ENCODE measurements at regions not wholly inside any gene's neighbourhood (a gene's known extent, or its start where the extent isn't known, plus 50 kb on each side); places are given as distances from the start of the nearest gene placed in this dataset.

DNA sequence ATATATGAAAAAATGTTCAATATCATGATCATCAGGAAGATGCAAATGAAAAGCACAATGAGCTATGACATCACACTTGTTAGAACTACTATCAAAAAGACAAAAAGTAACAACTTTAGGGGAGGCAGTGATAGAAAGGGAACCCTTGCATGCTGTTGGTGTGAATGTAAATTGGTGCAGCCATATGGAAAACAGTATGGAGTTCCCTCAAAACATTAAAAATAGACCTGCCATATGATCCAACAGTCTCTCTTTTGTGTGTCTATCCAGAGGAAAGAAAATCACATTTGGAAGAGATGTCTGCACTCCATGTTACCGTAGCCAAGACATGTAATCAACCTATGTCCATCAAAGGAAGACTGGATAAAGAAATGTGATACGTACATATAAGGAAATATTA is 92.3 kb upstream of the ALKAL2 start:
- Histone ChIP-seq H3K27ac (ENCODE audit: low read depth in 1 of 2, low read length in 1 of 2) (no peak overlapping the region), H3K36me3 (ENCODE audit: control insufficient read depth in 2 of 2, insufficient read depth in 2 of 2, low read length in 1 of 2) (no peaks in the 10 kb centered on the region), H3K27me3 (ENCODE audit: control insufficient read depth in 2 of 2, insufficient read depth in 1 of 2, low read length in 1 of 2) (peaks cover 0 to 22% of the 10 kb centered on the region in 2 donors), H3K9me3 (ENCODE audit: control insufficient read depth in 2 of 2, insufficient read depth in 1 of 2, low read length in 1 of 2) (no peaks in the 10 kb centered on the region), H3K4me3 (ENCODE audit: low read length in 2 of 2) (no peak overlapping the region), H3K4me1 (ENCODE audit: control insufficient read depth in 2 of 2, insufficient read depth in 2 of 2, low read length in 2 of 2) (no peaks in the 10 kb centered on the region)
- no peak for DNase-seq (ENCODE audit: low read depth in 6 of 9, low spot score in 9 of 9)
- 97% methylated on average over 2 of the region's 2 CpGs for WGBS

DNA sequence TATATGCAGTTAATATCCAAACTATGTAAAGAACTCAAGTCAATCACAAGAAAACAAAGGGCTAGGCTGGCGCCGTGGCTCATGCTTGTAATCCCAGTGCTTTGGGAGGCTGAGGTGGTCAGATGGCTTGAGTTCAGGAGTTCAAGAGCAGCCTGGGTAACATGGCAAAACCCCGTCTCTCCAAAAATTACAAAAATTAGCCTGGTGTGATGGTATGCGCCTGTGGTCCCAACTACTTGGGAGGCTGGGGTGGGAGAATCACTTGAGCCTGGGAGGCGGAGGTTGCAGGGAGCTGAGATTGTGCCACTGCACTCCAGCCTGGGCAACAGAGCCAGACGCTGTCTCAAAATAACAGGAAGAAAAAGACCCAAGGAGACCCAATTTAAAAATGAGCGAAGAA is 91.9 kb upstream of the ALKAL2 start:
- no peak overlapping the region for H3K4me3 ChIP-seq (ENCODE audit: low read length in 2 of 2)
- no peaks in the 10 kb centered on the region for H3K9me3 ChIP-seq (ENCODE audit: control insufficient read depth in 2 of 2, insufficient read depth in 1 of 2, low read length in 1 of 2)
- no peak overlapping the region for H3K27ac ChIP-seq (ENCODE audit: low read depth in 1 of 2, low read length in 1 of 2)
- H3K4me1 ChIP-seq (ENCODE audit: control insufficient read depth in 2 of 2, insufficient read depth in 2 of 2, low read length in 2 of 2) = no peaks in the 10 kb centered on the region
- H3K36me3 ChIP-seq (ENCODE audit: control insufficient read depth in 2 of 2, insufficient read depth in 2 of 2, low read length in 1 of 2) = no peaks in the 10 kb centered on the region
- DNase-seq (ENCODE audit: low read depth in 6 of 9, low spot score in 9 of 9) = no peak
- H3K27me3 ChIP-seq (ENCODE audit: control insufficient read depth in 2 of 2, insufficient read depth in 1 of 2, low read length in 1 of 2) = peaks cover 0 to 21% of the 10 kb centered on the region in 2 donors
- WGBS = 98% methylated on average over 7 of the region's 7 CpGs

DNA sequence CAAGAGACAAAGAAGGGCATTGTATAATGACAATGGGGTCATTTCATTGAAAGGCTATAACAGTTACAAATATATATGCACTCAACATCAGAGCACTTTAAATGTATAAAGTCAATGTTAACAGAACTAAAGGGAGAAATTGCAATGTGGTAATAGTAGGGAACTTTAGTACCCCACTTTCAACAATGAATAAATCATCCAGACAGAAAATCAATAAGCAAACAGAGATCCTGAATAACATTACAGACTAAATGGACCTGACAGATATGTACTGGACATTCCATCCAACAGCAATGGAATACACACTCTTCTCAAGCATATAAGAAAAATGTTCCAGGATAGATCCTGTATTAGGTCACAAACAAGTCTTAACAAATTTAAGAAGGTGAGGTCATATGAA is 90.5 kb upstream of the ALKAL2 start:
- no peaks in the 10 kb centered on the region for H3K9me3 ChIP-seq (ENCODE audit: control insufficient read depth in 2 of 2, insufficient read depth in 1 of 2, low read length in 1 of 2)
- no peaks in the 10 kb centered on the region for H3K4me1 ChIP-seq (ENCODE audit: control insufficient read depth in 2 of 2, insufficient read depth in 2 of 2, low read length in 2 of 2)
- no peak for DNase-seq (ENCODE audit: low read depth in 6 of 9, low spot score in 9 of 9)
- no peak overlapping the region for H3K4me3 ChIP-seq (ENCODE audit: low read length in 2 of 2)
- peaks cover 0 to 17% of the 10 kb centered on the region in 2 donors for H3K27me3 ChIP-seq (ENCODE audit: control insufficient read depth in 2 of 2, insufficient read depth in 1 of 2, low read length in 1 of 2)
- H3K36me3 ChIP-seq (ENCODE audit: control insufficient read depth in 2 of 2, insufficient read depth in 2 of 2, low read length in 1 of 2) = no peaks in the 10 kb centered on the region
- H3K27ac ChIP-seq (ENCODE audit: low read depth in 1 of 2, low read length in 1 of 2) = no peak overlapping the region

DNA sequence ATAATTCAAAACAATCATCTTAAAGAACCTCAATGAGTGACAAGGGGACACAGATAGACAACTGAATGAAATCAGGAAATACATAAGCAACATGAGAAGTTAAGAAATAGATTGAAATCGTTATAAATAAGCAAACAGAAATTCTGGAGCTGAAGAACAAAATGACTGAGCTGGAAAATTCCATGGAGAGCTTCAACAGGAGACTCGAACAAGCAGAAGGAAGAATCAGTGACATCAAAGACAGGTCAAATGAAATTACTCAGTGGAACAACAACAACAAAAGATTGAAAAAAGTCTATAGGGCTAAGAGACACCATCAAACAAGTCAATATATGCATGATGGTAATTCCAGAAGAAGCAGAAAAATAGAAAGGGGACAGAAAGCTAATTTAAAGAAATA is 89.5 kb upstream of the ALKAL2 start:
- 88% methylated on average over 2 of the region's 2 CpGs for WGBS
- Histone ChIP-seq H3K27me3 (ENCODE audit: control insufficient read depth in 2 of 2, insufficient read depth in 1 of 2, low read length in 1 of 2) (peaks cover 0 to 9% of the 10 kb centered on the region in 2 donors), H3K27ac (ENCODE audit: low read depth in 1 of 2, low read length in 1 of 2) (no peak overlapping the region), H3K4me3 (ENCODE audit: low read length in 2 of 2) (no peak overlapping the region), H3K9me3 (ENCODE audit: control insufficient read depth in 2 of 2, insufficient read depth in 1 of 2, low read length in 1 of 2) (no peaks in the 10 kb centered on the region), H3K36me3 (ENCODE audit: control insufficient read depth in 2 of 2, insufficient read depth in 2 of 2, low read length in 1 of 2) (no peaks in the 10 kb centered on the region), H3K4me1 (ENCODE audit: control insufficient read depth in 2 of 2, insufficient read depth in 2 of 2, low read length in 2 of 2) (no peaks in the 10 kb centered on the region)
- DNase-seq (ENCODE audit: low read depth in 6 of 9, low spot score in 9 of 9) = no peak

DNA sequence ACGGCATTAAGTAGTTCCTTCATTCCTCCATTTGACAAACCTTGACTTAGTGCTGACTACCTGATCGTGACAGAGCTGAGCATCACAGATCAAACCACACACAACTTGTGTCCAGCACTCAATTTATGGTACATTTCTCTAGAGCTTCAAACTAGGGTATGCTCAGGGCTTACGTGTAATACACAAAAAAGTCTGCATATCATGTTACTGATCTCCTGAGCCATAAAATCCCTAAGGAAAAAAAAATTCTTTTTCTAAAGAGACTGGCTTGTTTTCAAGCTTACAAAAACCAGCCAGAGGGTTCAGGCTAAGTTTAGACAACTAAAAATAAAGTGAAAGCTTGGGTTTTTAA is 88.0 kb upstream of the ALKAL2 start:
- Histone ChIP-seq H3K4me3 (ENCODE audit: low read length in 2 of 2) (no peak overlapping the region), H3K36me3 (ENCODE audit: control insufficient read depth in 2 of 2, insufficient read depth in 2 of 2, low read length in 1 of 2) (no peaks in the 10 kb centered on the region), H3K4me1 (ENCODE audit: control insufficient read depth in 2 of 2, insufficient read depth in 2 of 2, low read length in 2 of 2) (no peaks in the 10 kb centered on the region), H3K27ac (ENCODE audit: low read depth in 1 of 2, low read length in 1 of 2) (no peak overlapping the region), H3K27me3 (ENCODE audit: control insufficient read depth in 2 of 2, insufficient read depth in 1 of 2, low read length in 1 of 2) (no peaks in the 10 kb centered on the region), H3K9me3 (ENCODE audit: control insufficient read depth in 2 of 2, insufficient read depth in 1 of 2, low read length in 1 of 2) (no peaks in the 10 kb centered on the region)
- no peak for DNase-seq (ENCODE audit: low read depth in 6 of 9, low spot score in 9 of 9)
- 93% methylated on average over 3 of the region's 3 CpGs for WGBS

DNA sequence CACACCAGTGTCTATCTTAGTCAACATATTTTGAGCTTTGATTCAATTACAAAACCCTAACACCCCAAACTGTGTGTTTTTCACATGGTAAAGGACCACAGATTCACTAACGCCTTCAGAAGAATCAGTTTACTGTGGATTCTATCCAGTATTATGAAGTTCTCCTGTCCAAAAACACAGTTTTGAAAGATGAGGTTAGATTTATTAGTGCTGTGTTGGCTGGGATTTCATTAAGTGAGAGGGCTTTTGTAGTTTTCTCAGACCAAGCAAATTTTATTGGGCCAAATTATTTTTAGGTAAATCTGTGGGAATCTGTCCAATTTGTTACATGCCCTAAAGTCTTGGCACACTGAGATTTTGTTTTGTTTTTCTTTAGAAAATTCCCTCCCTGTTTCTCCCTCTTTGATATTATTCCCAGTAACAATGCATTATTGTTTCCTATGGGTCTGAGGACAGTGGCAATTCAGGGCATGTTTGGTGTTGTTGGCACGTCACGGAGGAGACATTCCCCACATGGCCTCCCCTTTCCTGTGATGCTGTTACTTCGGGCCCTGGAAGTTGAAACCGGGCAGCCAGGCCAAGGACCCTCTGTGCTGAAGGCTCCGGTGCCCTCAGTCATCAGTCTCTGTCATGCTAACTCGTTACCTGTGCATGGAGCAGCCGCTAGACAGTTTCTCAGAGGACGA is 87.5 kb upstream of the ALKAL2 start:
- Histone ChIP-seq H3K27ac (ENCODE audit: low read depth in 1 of 2, low read length in 1 of 2) (no peak overlapping the region), H3K4me3 (ENCODE audit: low read length in 2 of 2) (no peak overlapping the region), H3K9me3 (ENCODE audit: control insufficient read depth in 2 of 2, insufficient read depth in 1 of 2, low read length in 1 of 2) (no peaks in the 10 kb centered on the region), H3K4me1 (ENCODE audit: control insufficient read depth in 2 of 2, insufficient read depth in 2 of 2, low read length in 2 of 2) (no peaks in the 10 kb centered on the region), H3K36me3 (ENCODE audit: control insufficient read depth in 2 of 2, insufficient read depth in 2 of 2, low read length in 1 of 2) (no peaks in the 10 kb centered on the region), H3K27me3 (ENCODE audit: control insufficient read depth in 2 of 2, insufficient read depth in 1 of 2, low read length in 1 of 2) (no peaks in the 10 kb centered on the region)
- DNase-seq (ENCODE audit: low read depth in 6 of 9, low spot score in 9 of 9) = no peak
- 83% methylated on average over 9 of the region's 9 CpGs for WGBS

DNA sequence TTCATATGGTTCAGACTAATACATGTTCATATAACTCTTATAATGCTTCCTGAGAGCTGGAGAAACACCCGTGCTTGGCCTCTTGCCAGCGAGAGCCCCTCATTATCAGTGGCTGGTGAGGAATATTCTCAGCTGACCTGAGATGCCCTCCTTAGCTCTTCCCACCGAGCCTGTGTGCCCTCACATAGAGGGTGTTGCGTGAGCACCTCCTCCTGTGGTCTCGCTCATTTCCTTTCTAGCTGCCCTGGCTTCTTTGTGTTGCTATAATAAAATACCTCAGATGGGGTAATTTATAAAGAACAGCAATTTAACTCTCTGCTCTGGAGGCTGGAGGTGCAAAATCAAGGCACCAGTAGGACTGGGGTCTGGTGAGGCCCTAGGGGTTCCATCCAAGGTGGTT is 80.5 kb upstream of the ALKAL2 start:
- Histone ChIP-seq H3K27me3 (ENCODE audit: control insufficient read depth in 2 of 2, insufficient read depth in 1 of 2, low read length in 1 of 2) (no peaks in the 10 kb centered on the region), H3K4me1 (ENCODE audit: control insufficient read depth in 2 of 2, insufficient read depth in 2 of 2, low read length in 2 of 2) (no peaks in the 10 kb centered on the region), H3K36me3 (ENCODE audit: control insufficient read depth in 2 of 2, insufficient read depth in 2 of 2, low read length in 1 of 2) (no peaks in the 10 kb centered on the region), H3K4me3 (ENCODE audit: low read length in 2 of 2) (no peak overlapping the region), H3K9me3 (ENCODE audit: control insufficient read depth in 2 of 2, insufficient read depth in 1 of 2, low read length in 1 of 2) (peaks cover 0 to 1% of the 10 kb centered on the region in 2 donors), H3K27ac (ENCODE audit: low read depth in 1 of 2, low read length in 1 of 2) (no peak overlapping the region)
- DNase-seq (ENCODE audit: low read depth in 6 of 9, low spot score in 9 of 9) = no peak
- WGBS = 33% methylated on average over 5 of the region's 5 CpGs

DNA sequence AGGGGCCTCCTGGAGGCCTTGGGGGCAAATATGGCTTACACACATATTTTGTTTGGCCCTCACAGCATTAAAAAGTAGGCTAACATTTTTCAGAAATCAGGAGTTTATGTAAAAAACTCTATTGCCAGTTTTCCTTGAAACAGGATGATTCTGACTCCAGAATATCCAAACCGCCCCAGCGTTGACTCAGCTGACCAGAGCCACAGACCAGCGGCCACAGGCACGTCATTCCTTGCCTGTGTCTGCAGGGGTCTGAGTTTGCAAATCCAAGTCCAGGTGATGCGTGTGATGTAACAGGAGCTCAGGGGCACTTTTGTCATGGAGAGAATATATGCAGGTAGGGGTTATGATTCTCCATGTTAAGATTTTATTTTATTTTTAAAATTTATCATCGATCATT is 79.4 kb upstream of the ALKAL2 start:
- DNase-seq (ENCODE audit: low read depth in 6 of 9, low spot score in 9 of 9) = no peak
- Histone ChIP-seq H3K36me3 (ENCODE audit: control insufficient read depth in 2 of 2, insufficient read depth in 2 of 2, low read length in 1 of 2) (no peaks in the 10 kb centered on the region), H3K4me3 (ENCODE audit: low read length in 2 of 2) (no peak overlapping the region), H3K9me3 (ENCODE audit: control insufficient read depth in 2 of 2, insufficient read depth in 1 of 2, low read length in 1 of 2) (peaks cover 0 to 1% of the 10 kb centered on the region in 2 donors), H3K27ac (ENCODE audit: low read depth in 1 of 2, low read length in 1 of 2) (no peak overlapping the region), H3K4me1 (ENCODE audit: control insufficient read depth in 2 of 2, insufficient read depth in 2 of 2, low read length in 2 of 2) (no peaks in the 10 kb centered on the region), H3K27me3 (ENCODE audit: control insufficient read depth in 2 of 2, insufficient read depth in 1 of 2, low read length in 1 of 2) (no peaks in the 10 kb centered on the region)
- 98% methylated on average over 6 of the region's 6 CpGs for WGBS

DNA sequence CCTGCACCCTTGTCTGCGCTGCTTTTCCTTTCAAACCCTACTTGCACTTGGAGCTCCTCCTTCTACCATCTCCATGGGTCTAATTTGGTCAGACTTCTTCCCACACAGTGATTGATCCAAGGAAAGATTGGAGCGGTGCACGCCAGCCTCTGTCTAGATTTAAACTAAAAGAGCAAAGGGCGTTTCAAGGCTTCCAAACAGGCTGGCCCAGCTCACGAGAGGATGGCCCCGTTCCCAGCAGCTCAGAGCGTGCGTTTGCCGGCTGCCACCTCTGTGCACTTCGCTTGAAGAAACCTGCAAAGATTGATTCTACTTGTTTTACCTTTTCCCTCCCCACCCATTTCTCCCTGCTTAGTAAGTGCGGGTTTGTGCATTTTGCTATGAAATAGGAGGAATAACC is 78.8 kb upstream of the ALKAL2 start:
- Histone ChIP-seq H3K4me1 (ENCODE audit: control insufficient read depth in 2 of 2, insufficient read depth in 2 of 2, low read length in 2 of 2) (no peaks in the 10 kb centered on the region), H3K27ac (ENCODE audit: low read depth in 1 of 2, low read length in 1 of 2) (no peak overlapping the region), H3K9me3 (ENCODE audit: control insufficient read depth in 2 of 2, insufficient read depth in 1 of 2, low read length in 1 of 2) (peaks cover 0 to 1% of the 10 kb centered on the region in 2 donors), H3K27me3 (ENCODE audit: control insufficient read depth in 2 of 2, insufficient read depth in 1 of 2, low read length in 1 of 2) (no peaks in the 10 kb centered on the region), H3K4me3 (ENCODE audit: low read length in 2 of 2) (no peak overlapping the region), H3K36me3 (ENCODE audit: control insufficient read depth in 2 of 2, insufficient read depth in 2 of 2, low read length in 1 of 2) (no peaks in the 10 kb centered on the region)
- WGBS = 98% methylated on average over 11 of the region's 11 CpGs
- DNase-seq (ENCODE audit: low read depth in 6 of 9, low spot score in 9 of 9) = no peak
